ENCODE measurements at regions not wholly inside any gene's neighbourhood (a gene's known extent, or its start where the extent isn't known, plus 50 kb on each side); places are given as distances from the start of the nearest gene placed in this dataset.
A peak's percentile ranks its signal among the peaks of the same experiment; 100 is the strongest.

- no peak for DNase-seq (ENCODE audit: low read depth)
- in situ Hi-C loops (cut with HindIII; ENCODE audit: low sequenced_read_pairs): no loop called here
- no peak overlapping the region for H3K4me3 ChIP-seq (ENCODE audit: low read depth, low read length)
- no peak for TF ChIP-seq CTCF (IDR thresholded peaks at IDR 0.05; ENCODE audit: low read depth, low read length, missing control alignments)
These were observed 155.5 kb upstream of the PMEPA1 start for GRCh38 chr20:57865266-57865665.

GRCh38 chr20:57860576-57860975 is 150.8 kb upstream of the PMEPA1 start:
- DNase-seq (ENCODE audit: low read depth): no peak
- TF ChIP-seq CTCF (IDR thresholded peaks at IDR 0.05; ENCODE audit: low read depth, low read length, missing control alignments): no peak
- no peak overlapping the region for H3K4me3 ChIP-seq (ENCODE audit: low read depth, low read length)
- in situ Hi-C loops (cut with HindIII; ENCODE audit: low sequenced_read_pairs): no loop called here

GRCh38 chr20:57857969-57858368 is 148.2 kb upstream of the PMEPA1 start:
- in situ Hi-C loops (cut with HindIII; ENCODE audit: low sequenced_read_pairs): no loop called here
- no peak for TF ChIP-seq CTCF (IDR thresholded peaks at IDR 0.05; ENCODE audit: low read depth, low read length, missing control alignments)
- DNase-seq (ENCODE audit: low read depth): no peak
- no peak overlapping the region for H3K4me3 ChIP-seq (ENCODE audit: low read depth, low read length)

- no peak overlapping the region for H3K4me3 ChIP-seq (ENCODE audit: low read depth, low read length)
- in situ Hi-C loops (cut with HindIII; ENCODE audit: low sequenced_read_pairs): no loop called here
- TF ChIP-seq CTCF (IDR thresholded peaks at IDR 0.05; ENCODE audit: low read depth, low read length, missing control alignments): no peak
- DNase-seq (ENCODE audit: low read depth): no peak
These were observed 147.3 kb upstream of the PMEPA1 start for GRCh38 chr20:57857118-57857517.

GRCh38 chr20:57856658-57857057 is 146.8 kb upstream of the PMEPA1 start:
- no peak for DNase-seq (ENCODE audit: low read depth)
- in situ Hi-C loops (cut with HindIII; ENCODE audit: low sequenced_read_pairs): no loop called here
- no peak for TF ChIP-seq CTCF (IDR thresholded peaks at IDR 0.05; ENCODE audit: low read depth, low read length, missing control alignments)
- no peak overlapping the region for H3K4me3 ChIP-seq (ENCODE audit: low read depth, low read length)

- in situ Hi-C loops (cut with HindIII; ENCODE audit: low sequenced_read_pairs): no loop called here
- TF ChIP-seq CTCF (IDR thresholded peaks at IDR 0.05; ENCODE audit: low read depth, low read length, missing control alignments): no peak
- peak; percentile 18 for DNase-seq (ENCODE audit: low read depth)
- H3K4me3 ChIP-seq (ENCODE audit: low read depth, low read length): no peak overlapping the region
These were observed 142.0 kb upstream of the PMEPA1 start for GRCh38 chr20:57851796-57852195.

Measured in astrocyte of the cerebellum (primary cell).